HG02678 (cell line): ENCODE measurements at regions not wholly inside any gene's neighbourhood (a gene's known extent, or its start where the extent isn't known, plus 50 kb on each side); places are given as distances from the start of the nearest gene placed in this dataset.
"Not testable (repeated sequence)": the region's sequence is repeated elsewhere in the genome, so short reads cannot be mapped to it uniquely, and the experiment has no call there.

Experiments used
- ATAC-seq: cut with Tn5 transposase; IDR thresholded peaks from one replicate; pipeline ENCODE4 v1.9.1; 2021; ENCODE audit warnings: mild to moderate bottlenecking, moderate library complexity; ENCODE audit not compliant: unreplicated experiment

- ATAC-seq, result no peak
These were observed 60.4 kb upstream of the PDHA2 start for GRCh38 chr4:95779447-95779846.

GRCh38 chr4:95778666-95779065 is 61.2 kb upstream of the PDHA2 start:
- no peak for ATAC-seq

- ATAC-seq, result not testable (repeated sequence)
These were observed 69.3 kb upstream of the PDHA2 start for GRCh38 chr4:95770605-95771004.

GRCh38 chr4:95764961-95765360 is 74.9 kb upstream of the PDHA2 start:
- ATAC-seq, result no peak

- ATAC-seq, result no peak
These were observed 78.0 kb upstream of the PDHA2 start for GRCh38 chr4:95761871-95762270.

GRCh38 chr4:95761426-95761825 is 78.5 kb upstream of the PDHA2 start:
- no peak for ATAC-seq

- ATAC-seq, result not testable (repeated sequence)
These were observed 79.2 kb upstream of the PDHA2 start for GRCh38 chr4:95760646-95761045.

- no peak for ATAC-seq
These were observed 81.9 kb upstream of the PDHA2 start for GRCh38 chr4:95758001-95758400.

- no peak for ATAC-seq
These were observed 85.2 kb upstream of the PDHA2 start for GRCh38 chr4:95754667-95755066.

GRCh38 chr4:95749204-95749603 is 90.7 kb upstream of the PDHA2 start:
- no peak for ATAC-seq

- no peak for ATAC-seq
These were observed 97.0 kb upstream of the PDHA2 start for GRCh38 chr4:95742872-95743271.

GRCh38 chr4:95742179-95742578 is 97.7 kb upstream of the PDHA2 start:
- no peak for ATAC-seq

GRCh38 chr4:95732061-95732460 is 107.8 kb upstream of the PDHA2 start:
- no peak for ATAC-seq

GRCh38 chr4:95729596-95729995 is 110.3 kb upstream of the PDHA2 start:
- no peak for ATAC-seq

- ATAC-seq, result no peak
These were observed 111.7 kb upstream of the PDHA2 start for GRCh38 chr4:95728145-95728544.

- ATAC-seq, result no peak
These were observed 124.1 kb upstream of the PDHA2 start for GRCh38 chr4:95715830-95716229.

- ATAC-seq, result no peak
These were observed 125.3 kb upstream of the PDHA2 start for GRCh38 chr4:95714571-95714970.

- no peak for ATAC-seq
These were observed 134.6 kb upstream of the PDHA2 start for GRCh38 chr4:95705323-95705722.

- no peak for ATAC-seq
These were observed 138.3 kb upstream of the PDHA2 start for GRCh38 chr4:95701500-95702170.

- no peak for ATAC-seq
These were observed 145.5 kb upstream of the PDHA2 start for GRCh38 chr4:95694411-95694810.

- no peak for ATAC-seq
These were observed 144.8 kb upstream of the UNC5C start for GRCh38 chr4:95693594-95693993.

GRCh38 chr4:95676190-95676589 is 127.4 kb upstream of the UNC5C start:
- ATAC-seq, result no peak

GRCh38 chr4:95675623-95676022 is 126.8 kb upstream of the UNC5C start:
- no peak for ATAC-seq
